Fibroblast of the aortic adventitia (primary cell): ENCODE measurements at regions not wholly inside any gene's neighbourhood (a gene's known extent, or its start where the extent isn't known, plus 50 kb on each side); places are given as distances from the start of the nearest gene placed in this dataset.

Experiments used
- DNase-seq: peaks from one replicate; pipeline ENCODE4 v3.0.0-alpha.2; 2010; ENCODE audit warnings: low read depth
- H3K4me3 ChIP-seq: 2 replicates; pipeline ENCODE4 v1.5.1; 2011; ENCODE audit warnings: low read depth, mild to moderate bottlenecking, control low read depth, low read length, moderate library complexity
- CTCF ChIP-seq: IDR thresholded peaks from 2 replicates; pipeline ENCODE4 v1.5.1; 2011; ENCODE audit warnings: mild to moderate bottlenecking, low read length, control low read depth, inconsistent platforms; ENCODE audit not compliant: insufficient read depth

DNA sequence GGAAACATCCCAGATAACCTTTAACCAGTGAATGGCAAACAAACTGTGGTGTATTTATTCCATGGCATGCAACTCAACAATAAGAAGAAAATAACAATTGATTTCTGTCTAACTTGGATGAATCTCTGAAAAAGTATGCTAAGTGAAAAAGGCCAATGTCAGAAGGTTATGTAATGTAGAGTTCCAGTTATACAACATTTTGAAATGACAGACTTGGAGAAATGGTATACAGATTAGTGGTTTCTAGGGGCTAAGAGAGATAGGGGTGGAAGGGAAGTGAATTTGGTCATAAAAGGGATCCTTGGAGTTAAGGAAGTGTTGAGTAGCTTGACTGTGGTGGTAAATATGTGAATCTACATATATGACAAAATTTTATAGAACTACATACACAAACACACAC, 269.4 kb upstream of the SUCLG2 start:
- no peak for TF ChIP-seq CTCF
- H3K4me3 ChIP-seq = no peak overlapping the region
- no peak for DNase-seq

- no peak overlapping the region for H3K4me3 ChIP-seq
- no peak for TF ChIP-seq CTCF
- no peak for DNase-seq
These were observed 266.6 kb upstream of the SUCLG2 start for GRCh38 chr3:67920969-67921368.

DNA sequence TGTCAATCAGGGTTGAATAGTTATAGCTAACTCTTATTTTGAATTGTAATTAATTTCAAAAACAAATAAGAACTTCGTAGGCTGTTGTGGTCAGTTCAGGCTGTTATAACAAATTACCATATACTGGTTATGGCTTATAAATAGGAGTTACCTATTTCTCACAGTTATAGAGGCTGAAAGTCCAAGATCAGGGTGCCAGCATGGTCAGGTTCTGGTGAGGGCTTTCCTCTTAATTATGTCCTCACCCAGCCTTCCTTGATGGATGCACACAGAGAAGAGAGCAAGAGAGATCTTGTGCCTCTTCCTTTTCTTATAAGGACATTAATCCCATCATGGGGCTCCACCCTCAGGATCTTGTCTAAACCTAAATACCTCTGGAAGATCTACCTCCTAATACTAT, 265.9 kb upstream of the SUCLG2 start:
- TF ChIP-seq CTCF = no peak
- H3K4me3 ChIP-seq = no peak overlapping the region
- no peak for DNase-seq

- no peak for TF ChIP-seq CTCF
- H3K4me3 ChIP-seq = no peak overlapping the region
- DNase-seq = no peak
These were observed 261.9 kb upstream of the SUCLG2 start for GRCh38 chr3:67916353-67916752.

DNA sequence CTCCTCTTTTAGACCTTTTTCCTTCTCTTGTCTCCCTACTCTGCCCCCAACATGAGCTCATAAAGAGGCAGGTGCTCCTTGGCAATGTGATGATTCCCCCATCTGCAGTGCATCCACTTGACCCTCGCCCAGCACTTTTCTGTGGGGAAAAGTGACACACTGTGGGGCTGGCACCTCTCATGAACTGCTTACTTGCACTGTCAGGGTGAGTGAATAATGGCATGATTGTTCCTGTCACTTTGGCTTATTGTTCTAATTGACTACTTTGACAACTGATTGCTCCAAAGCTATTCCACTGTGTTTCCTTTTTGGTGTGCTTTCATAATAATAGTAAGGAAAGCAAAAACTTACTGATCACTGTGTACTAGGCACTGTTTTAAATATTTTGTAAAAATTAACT, 253.3 kb upstream of the SUCLG2 start:
- no peak overlapping the region for H3K4me3 ChIP-seq
- no peak for DNase-seq
- no peak for TF ChIP-seq CTCF

DNA sequence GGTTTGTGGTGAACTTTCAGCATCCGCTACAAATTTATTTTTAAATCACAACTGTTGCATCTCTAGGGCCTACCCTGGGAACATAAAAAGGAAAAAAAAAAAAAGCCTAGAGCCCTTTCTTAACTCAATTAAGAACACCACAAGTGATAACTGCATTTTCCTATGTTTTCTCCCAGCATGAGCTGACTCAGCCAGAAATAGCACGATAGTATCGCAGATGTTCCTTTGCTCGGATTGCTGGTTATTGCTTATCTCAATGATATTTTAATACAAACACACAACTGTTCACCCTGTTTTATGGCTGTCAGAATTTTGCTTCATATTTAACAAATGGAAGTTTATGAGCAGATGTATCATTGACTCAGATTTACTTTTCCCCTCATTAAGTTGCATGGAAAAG, 251.8 kb upstream of the SUCLG2 start:
- TF ChIP-seq CTCF = no peak
- no peak for DNase-seq
- no peak overlapping the region for H3K4me3 ChIP-seq

GRCh38 chr3:67901681-67902080, 247.3 kb upstream of the SUCLG2 start:
- DNase-seq = no peak
- no peak overlapping the region for H3K4me3 ChIP-seq
- TF ChIP-seq CTCF = no peak
